ENCODE measurements at regions not wholly inside any gene's neighbourhood (a gene's known extent, or its start where the extent isn't known, plus 50 kb on each side); places are given as distances from the start of the nearest gene placed in this dataset.

- TF ChIP-seq EZH2 (IDR thresholded peaks at IDR 0.05; ENCODE audit: borderline replicate concordance, insufficient read depth, low read depth, low read length, poor library complexity, severe bottlenecking): no peak
- TF ChIP-seq, protein P1, sequence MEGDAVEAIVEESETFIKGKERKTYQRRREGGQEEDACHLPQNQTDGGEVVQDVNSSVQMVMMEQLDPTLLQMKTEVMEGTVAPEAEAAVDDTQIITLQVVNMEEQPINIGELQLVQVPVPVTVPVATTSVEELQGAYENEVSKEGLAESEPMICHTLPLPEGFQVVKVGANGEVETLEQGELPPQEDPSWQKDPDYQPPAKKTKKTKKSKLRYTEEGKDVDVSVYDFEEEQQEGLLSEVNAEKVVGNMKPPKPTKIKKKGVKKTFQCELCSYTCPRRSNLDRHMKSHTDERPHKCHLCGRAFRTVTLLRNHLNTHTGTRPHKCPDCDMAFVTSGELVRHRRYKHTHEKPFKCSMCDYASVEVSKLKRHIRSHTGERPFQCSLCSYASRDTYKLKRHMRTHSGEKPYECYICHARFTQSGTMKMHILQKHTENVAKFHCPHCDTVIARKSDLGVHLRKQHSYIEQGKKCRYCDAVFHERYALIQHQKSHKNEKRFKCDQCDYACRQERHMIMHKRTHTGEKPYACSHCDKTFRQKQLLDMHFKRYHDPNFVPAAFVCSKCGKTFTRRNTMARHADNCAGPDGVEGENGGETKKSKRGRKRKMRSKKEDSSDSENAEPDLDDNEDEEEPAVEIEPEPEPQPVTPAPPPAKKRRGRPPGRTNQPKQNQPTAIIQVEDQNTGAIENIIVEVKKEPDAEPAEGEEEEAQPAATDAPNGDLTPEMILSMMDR (IDR thresholded peaks at IDR 0.05): no peak
Observed at GRCh38 chr15:77865106-77865610, 212.4 kb downstream of the TBC1D2B start.

All from B cell (primary cell).